ENCODE measurements at regions not wholly inside any gene's neighbourhood (a gene's known extent, or its start where the extent isn't known, plus 50 kb on each side); places are given as distances from the start of the nearest gene placed in this dataset.

DNA sequence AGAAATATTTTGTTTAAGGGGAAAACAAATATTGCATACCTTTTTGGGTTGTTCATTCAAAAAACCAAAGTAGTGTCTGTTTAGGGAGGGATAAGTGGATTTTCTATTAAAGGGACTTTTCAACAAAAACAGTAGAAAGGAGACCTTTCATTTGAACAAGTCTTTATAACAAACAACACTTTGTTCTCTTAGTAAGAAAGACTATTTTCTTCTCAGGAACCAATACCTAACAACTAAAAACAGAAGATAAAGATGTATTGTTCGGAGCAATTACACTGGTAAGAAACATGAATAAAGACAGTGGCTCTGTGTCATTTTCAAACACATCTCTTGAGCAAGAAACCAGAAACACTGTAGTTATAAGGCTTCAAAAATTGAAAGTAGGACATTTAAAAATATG, 1610.1 kb upstream of the PCDH20 start:
- ATAC-seq: no peak

DNA sequence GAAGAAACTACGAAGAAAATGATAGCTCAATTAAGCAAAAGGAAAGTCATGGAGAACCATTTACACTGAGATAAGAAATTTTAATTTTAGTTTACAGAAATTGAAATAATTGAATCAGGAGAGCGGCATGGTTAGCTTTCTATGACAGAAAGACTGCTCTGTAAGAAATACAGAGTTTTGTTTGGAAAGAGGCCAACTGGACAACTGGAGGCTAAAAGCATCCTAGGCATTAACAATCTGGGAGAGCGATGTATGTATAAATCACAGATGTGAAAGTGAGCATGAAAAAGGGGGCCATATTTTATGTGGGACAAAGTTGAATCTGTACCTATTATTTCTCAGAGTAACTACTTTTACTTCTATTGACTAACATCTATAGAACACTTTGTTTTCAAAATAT, 1608.8 kb upstream of the PCDH20 start:
- no peak for ATAC-seq

DNA sequence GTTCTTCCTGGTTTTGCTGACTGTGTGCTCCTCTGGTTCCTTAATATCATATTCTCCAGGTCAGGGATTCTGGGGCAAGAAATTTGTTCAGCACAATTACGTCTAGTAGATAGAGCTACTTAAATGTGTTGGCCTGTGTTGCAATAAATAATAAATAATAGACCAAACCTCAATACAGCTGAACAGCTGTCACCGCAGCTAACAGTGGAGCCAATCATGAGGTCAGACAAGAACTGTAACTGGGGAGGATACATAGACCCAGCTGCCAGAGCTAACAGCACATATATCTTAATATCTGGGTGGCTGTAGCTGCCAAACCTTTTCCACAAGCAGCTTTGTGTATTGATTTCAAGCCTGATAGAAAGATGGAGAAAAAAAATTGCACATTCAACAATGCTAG, 1596.3 kb upstream of the PCDH20 start:
- ATAC-seq: no peak

DNA sequence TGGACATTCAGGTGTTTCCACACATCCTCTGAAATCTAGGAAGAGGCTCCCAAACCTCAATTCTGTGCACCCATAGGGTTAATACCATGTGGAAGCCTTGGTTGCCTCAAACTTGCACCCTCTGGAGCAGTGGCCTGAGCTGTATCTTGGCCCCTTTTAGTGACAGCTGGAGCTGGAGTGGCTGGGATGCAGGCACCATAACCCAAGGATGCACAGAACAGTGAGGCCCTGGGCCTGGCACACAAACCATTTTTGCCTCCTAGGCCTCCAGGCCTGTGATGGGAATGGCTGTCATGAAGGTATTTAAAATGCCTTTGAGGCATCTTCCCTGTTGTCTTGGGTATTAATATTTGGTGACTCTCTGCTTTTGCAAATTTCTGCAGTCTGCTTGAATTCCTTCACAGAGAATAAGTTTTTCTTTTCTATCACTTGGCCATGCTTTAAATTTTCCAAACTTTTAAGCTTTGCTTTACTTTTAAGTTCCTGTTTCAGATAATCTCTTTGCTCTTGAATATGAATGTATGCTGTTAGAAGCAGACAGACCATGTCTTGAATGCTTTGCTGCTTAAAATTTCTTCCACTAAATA, 1594.5 kb upstream of the PCDH20 start:
- no peak for ATAC-seq

DNA sequence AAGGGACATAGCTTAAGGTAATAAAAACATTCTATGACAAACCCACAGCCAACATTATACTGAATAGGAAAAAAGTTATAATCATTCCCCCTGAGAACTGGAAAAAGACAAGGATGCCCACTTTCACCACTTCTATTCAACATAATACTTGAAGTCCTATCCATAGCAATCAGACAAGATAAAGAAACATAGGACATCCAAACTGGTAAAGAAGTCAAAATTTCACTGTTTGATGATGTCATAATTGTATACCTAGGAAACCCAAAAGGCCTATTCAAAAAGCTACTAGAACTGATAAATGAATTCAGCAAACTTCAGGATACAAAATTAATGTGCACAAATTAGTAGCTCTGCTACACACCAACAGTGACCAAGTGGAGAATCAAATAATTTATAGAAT, 1590.0 kb upstream of the PCDH20 start:
- no peak for ATAC-seq

DNA sequence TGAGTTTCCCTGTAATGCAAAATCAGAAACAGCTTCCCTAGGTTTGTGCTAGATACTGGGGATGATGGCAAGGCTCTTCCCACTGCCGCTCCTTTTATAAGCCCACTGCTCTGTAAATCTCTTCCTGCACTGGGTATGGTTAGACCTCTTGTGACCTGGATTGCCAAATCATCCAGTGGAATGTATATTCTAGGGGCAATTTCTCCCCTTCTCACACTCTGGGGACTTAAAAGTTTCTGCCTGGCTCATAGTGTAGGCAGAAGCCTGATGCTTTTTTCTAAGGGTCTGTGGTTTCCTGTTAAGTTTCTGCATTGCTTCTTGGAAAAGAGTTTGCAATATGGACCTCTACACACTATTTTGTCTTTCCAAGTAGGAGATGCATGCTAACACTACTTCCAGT, 1582.0 kb upstream of the PCDH20 start:
- ATAC-seq: no peak

DNA sequence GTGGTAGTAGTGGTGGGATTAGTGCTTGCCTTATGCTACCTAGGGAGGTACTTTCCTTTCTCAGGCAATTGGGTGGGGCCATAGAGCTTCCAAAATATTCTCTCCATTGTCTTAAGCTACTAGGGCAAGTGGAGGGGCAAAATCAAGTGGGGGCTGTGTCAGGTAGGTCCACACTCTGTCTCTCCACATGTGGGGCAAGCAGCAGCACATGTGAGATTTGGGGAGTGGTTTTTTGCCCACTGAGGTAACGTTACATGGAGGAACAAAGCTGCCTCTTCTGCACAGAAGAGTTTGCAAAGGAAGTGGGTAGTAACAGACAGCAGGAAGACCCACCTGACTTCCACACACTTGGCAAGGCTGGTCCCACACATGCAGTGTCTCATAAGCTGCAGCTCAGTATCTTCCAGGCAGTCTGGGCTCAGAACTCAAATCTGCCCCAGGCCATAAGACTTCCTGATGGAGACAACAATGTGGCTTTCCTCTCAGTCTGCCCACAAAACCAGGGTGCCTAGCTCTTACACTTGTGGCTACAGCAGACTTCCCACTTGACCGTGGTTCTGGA, 1581.5 kb upstream of the PCDH20 start:
- ATAC-seq: no peak

DNA sequence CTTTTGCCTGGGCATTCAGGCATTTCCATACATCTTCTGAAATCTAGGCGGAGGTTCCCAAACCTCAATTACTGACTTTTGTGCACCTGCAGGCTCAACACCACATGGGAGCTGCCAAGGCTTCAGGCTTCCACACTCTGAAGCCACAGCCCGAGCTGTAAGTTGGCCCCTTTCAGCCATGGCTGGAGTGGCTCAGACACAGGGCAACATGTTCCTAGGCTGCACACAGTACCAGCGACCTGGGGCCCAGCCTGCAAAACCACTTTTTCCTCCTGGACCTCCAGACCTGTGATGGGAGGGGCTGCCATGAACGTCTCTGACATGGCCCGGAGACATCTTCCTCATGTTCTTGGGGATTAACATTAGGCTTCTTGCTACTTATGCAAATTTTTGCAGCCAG, 1558.2 kb upstream of the PCDH20 start:
- no peak for ATAC-seq

DNA sequence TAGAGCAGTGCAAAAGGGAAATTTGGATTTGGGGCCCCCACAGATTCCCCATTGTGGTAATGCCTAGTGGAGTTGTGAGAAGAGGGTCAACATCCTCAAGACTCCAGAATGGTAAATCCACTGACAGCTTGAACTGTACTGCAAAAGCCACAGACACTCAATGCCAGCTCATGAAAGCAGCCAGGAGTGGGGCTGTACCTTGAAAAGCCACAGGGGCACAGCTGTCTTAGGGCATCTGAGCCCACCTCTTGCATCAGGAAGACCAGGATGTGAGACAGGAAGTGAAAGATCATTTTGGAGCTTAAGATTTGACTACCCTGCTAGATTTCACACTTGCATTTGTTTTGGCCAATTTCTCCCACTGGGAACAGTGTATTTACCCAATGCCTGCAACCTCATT, 1548.9 kb upstream of the PCDH20 start:
- no peak for ATAC-seq

DNA sequence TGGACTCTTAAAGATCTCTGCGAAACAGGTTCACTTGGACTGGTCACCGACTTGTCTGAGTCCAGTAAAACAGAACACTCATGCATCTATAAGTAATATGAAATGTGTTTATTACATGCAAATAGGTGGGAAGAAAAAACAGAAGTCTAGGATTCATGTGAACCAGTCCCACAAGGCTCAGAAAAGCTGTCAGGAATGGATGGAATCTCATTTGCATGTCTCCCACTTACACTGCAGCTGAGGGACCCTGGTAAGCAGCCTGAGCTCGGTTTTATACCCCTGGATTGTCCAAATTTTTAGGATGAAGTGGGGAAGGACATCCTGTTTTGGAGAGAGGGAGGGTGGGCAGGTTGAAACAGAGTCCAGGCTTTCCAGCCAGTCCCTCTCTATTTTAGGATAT, 1545.1 kb upstream of the PCDH20 start:
- no peak for ATAC-seq

DNA sequence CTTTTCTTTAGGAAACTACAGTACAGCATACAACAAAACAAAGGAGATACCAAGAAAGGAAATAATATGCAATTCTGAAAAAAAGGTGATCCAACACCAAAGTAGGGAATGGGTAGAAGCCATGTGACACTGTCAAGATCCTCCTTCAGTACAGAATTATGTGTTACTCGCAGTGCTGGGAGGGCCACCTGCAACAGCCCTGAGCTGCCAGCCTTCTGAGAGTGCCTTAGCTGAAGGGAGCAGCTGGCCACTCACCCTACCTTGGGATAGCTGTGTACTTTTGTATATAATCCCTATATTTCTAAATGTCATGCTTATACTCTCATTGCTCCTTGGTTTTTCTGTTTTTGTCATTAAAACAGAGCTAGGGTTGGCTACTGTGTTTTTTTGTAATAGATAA, 1518.2 kb upstream of the PCDH20 start:
- no peak for ATAC-seq

DNA sequence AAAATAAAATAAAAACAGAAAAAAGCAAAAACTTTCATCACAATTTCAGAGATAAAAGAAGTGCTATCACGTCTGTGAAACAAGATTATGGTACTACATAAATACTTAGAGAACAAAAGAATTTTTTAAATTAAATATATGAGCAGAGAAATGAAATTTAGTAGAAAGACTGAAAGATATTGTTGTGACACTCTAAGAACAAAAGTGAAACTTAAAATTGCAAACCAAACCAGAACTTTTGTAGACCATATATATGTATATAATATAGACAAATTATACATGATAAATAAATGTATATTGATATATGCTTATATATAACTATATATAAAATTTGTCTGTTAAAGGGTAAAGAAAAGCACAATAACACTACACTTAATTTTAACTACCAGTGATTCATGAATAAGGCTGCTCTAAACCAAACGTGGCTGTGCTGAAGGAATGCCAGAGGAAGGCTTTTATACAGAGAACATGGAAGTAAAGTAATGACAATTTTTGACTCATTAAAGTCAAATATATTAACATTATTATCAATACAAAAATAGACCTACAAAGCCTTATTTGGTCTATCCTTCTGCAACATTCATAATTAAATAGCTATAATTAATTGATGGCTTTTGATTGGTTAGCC, 1516.7 kb upstream of the PCDH20 start:
- ATAC-seq: no peak

DNA sequence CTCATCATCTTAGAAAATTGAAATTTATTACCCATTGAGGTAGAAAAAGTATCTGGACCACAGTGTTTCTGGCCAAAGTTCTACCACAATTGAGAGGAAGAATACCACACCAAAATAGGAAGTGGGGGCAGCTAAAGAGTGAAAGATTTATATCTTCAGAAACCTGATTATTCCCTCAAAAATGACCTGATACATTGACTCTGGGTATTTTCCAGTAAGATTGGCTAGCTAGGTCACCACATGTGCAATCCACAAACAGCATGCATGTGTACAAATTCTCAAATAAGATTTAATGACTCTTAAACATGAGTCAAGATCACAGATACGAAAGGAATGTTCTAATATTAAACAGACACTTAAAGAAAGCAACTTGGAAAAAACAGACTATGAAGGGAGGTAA, 1516.2 kb upstream of the PCDH20 start:
- ATAC-seq: no peak

DNA sequence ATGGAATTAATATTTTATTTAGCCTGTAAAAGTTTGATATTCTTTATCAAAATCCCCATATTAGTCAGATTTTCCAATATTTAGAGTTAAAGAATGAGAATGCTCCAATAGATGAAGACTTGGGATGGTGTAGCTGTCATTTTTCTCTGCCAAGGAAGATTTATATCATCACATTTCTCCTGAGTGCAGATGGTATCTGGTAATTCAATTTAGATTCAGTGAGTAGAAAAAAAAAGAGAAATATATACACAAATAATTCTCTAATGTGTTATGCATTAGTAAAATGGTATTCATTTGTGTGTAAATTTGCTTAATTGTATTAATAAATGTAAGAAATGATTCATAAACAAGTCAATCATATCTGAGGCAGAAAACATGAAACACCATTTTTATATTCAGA, 1508.7 kb upstream of the PCDH20 start:
- no peak for ATAC-seq

DNA sequence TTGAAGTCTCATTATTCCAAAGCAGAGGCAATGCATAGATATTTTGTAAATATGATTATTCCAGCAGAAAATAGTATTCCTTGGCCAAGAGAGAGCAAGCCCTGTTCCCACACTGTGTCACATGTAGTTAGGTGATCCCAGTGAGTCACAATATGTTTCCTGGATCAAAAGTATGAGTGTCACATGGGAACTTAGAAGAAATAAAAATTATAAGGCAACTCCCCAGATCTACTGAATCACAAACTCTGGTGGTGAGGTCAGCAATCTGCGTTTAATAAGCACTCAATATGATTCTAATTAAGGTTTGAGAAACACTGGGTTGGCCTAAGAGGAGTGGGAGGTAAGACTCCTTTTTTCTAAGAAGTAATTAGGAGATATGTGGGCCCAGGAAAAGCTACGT, 1504.5 kb upstream of the PCDH20 start:
- ATAC-seq: no peak

DNA sequence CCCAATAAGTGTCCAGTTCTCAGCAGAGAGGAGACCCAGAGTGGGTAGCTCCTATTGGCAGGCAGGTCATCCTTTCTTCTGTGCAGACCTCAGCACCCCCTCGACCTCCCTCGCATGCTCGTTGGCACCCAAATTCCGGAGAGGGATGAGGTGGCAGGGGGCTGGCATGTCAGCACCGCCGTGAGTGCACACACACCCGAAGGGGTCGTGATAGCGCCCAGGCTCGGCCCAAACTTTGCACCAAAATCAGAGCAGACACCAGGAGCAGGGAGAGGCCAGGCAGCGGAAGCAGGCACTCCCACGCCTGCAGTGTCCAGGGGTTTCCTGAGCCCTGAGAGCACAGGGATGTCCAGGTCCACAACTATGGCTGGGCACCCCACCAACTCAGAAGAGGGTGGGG, 1503.8 kb upstream of the PCDH20 start:
- no peak for ATAC-seq

DNA sequence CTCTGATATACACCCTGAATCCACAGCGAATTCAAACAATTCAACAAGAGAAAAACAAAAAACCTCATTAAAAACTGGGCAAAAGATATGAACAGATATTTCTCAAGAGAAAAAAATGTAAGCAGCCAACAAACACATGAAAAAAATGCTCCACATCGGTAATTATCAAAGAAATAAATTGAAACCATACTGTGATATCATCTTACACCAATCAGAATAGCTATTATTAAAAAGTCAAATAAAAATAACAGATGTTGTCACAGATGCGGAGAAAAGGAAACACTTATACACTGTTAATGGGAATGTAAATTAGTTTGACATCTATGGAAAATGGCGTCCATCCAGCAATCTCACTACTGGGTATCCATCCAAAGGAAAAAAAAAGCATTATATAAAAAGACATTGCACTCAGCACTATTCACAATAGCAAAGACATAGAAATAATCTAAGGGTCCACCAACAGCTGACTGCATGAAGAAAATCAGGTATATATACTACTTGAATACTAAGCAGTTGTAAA, 1495.0 kb upstream of the PCDH20 start:
- ATAC-seq: no peak

DNA sequence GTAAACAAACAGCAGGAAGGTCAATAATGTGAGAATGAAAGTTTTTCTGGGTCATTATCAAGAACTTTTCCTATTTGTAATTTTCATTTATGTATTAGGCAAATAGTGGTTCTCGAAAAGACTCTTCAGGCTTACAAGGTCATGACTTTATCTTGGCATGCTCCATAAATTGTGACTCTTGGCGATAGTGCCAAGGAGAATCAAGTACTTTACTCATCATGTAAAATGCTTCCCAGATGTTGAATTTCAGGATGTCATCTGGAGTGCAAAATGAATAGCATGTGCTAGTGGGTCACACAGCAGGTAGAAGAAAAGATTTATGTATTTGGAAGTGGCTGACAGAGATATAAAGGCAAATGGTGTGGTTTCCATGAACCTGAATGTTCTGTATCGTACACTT, 1492.7 kb upstream of the PCDH20 start:
- ATAC-seq: no peak

DNA sequence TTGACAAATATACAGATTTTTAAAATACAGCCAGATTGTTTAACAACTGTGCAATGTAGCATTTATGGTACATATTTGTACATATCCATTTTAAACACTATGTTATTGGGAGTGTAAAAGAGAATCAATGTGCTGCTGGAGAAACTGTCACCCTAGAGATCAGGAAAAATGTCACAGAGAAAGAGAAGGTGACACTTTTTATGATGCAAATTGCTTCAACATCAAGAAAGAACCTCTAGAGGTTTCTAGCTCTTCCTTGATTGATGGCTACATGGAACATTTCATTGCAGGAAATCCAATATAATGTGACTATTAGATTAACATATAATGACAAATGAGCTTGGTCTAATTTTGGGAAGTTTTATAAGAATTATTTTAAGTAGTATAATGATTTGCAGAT, 1491.2 kb upstream of the PCDH20 start:
- ATAC-seq: no peak

DNA sequence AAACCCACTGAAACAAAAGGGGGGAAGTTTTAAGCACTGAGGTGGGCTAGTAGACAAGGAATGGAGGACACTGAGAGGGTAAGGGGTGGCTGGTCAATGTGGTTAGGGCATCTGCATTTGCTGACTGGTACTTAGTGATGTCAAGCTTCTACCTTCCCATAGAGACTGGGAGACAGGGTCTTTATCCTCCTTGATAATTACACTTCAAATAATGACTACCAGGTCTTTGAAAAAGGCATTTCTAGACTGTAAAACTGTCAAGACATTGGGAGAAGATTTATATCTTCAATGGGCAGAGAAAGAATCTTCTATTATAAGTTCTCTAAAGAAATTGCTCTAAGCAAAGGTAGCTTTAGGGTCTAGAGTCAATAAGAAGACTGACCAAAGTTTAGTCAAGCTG, 1490.8 kb upstream of the PCDH20 start:
- no peak for ATAC-seq

DNA sequence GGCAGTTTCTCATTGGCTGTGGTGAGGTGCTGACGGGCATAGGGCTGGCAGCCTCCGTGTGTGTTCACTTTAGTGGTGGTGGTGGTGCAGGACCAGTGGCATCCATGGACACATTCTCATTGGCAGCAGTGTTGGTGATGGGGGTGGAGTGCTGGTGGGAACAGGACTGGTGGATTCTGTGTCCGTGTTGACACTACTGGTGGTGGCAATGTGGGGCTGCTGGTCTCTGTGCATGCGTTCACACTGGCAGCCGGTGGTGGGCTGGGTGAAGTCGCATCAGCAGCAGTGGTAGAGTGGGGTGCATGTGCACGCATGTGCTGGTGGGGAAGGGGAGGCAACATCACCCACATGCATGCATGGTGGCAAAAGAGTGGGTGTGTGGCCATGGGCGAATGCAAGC, 1471.4 kb upstream of the PCDH20 start:
- ATAC-seq: no peak

DNA sequence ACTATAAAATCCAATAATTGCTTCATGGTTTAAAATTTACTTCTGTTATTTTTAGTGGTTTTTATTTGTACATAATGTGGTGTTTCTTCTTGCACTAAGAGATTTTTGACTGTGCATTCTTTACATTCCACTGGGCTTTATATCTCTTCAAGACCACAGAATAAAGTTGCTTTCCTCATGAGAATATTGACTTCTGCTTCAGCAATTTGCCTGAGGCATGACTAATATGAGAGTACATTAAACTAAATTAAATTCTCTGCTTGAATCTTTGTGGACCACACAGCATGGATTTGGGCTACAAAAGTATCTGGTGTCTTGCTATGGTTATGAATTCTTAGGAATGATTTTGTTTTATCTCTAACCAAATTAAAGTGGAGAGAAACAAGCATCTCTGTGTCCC, 1463.4 kb upstream of the PCDH20 start:
- no peak for ATAC-seq

DNA sequence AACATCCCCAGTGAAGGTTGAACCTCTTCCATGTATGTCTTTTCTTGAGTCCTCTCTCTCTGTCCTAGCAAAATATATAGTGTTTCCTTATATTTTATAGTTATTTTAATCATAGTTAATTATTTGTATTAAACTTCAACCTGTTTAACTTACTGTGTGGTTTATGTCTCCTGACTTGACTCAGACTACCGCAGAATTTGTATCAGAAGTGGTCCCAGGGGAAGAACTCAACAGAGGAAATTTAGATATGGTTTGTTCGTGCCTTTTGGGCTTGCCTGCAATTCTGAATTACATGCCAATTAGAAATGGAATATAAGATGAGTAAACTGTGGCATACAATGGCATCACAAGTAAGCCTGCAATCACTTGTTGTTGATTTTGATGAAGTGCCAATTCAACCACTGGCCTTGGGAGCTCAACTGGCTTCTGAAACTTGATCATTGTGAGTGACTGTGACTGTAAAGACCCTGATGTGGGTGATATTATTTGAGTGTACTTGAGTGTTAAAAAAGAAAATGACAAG, 1459.5 kb upstream of the PCDH20 start:
- no peak for ATAC-seq

DNA sequence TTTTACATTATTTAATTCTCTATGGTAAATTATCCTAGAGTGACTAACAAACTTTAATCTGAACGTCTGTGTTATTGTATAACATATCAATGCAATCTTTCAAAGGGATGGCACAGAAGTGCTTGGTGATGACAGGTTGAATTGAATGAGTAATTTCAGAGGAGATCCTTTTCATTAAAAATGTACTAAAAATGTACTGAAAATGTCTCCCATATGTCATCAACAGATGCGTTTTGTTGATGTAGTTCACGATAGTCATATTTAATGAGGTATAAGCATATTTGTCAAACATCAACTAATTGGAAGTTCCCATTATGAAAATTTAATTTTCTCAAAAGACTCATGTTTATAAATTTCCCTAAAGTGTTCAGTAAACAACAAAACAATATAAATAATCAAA, 1434.7 kb upstream of the PCDH20 start:
- no peak for ATAC-seq
